ENCODE measurements at regions not wholly inside any gene's neighbourhood (a gene's known extent, or its start where the extent isn't known, plus 50 kb on each side); places are given as distances from the start of the nearest gene placed in this dataset.

DNA sequence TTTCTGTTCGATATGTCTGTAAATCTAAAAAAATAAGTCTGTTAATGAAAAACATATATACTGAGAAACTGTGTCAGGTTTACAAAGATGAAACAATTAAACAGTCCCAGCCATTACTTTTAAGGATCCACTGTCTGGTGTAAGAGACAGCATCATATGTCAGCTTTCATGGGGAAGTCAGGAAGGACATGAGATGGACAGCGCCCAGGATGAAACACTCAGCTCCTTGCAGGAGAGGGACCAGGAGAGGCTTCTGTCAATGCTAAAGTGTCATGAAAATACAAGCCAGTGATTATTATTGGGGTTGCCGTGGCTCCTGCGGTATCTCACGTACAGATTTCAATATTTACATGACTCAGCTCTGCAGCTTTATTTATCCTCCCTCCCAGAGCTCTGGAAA, 1524.6 kb downstream of the TBC1D22A start:
- no peaks in the 10 kb centered on the region for H3K4me1 ChIP-seq (ENCODE audit: insufficient read depth, low read length)
- H3K4me3 ChIP-seq (ENCODE audit: low read depth in 1 of 2, low read length in 2 of 2), result no peak overlapping the region
- H3K9me3 ChIP-seq (ENCODE audit: low read length), result no peaks in the 10 kb centered on the region
- no peaks in the 10 kb centered on the region for H3K27me3 ChIP-seq (ENCODE audit: control insufficient read depth in 1 of 2, insufficient read depth in 2 of 2, low read length in 2 of 2)
- no peak overlapping the region for H3K9ac ChIP-seq (ENCODE audit: low read length)
- H3K36me3 ChIP-seq (ENCODE audit: insufficient read depth, low read length), result no peaks in the 10 kb centered on the region
- H3K27ac ChIP-seq (ENCODE audit: low read depth, low read length), result no peak overlapping the region

DNA sequence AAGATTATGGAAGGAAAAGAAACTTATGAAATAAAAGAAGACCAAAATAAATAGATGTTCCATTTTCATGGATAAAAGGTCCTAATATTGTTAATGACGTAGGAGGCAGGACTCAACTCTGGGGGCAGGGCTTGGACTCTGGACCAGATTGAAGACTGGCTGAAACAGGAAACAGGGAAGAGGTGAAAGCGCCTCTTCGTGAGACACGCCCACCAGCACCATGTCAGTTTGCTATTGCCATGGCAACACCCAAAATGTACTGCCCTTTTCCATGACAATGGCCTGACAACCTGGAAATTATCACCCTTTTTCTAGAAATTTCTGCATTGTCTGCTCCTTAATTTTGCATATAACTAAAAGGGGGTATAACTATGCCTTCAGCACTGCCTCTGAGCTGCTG, 1522.2 kb downstream of the TBC1D22A start:
- no peaks in the 10 kb centered on the region for H3K27me3 ChIP-seq (ENCODE audit: control insufficient read depth in 1 of 2, insufficient read depth in 2 of 2, low read length in 2 of 2)
- H3K27ac ChIP-seq (ENCODE audit: low read depth, low read length), result no peak overlapping the region
- no peak overlapping the region for H3K9ac ChIP-seq (ENCODE audit: low read length)
- no peaks in the 10 kb centered on the region for H3K36me3 ChIP-seq (ENCODE audit: insufficient read depth, low read length)
- H3K4me3 ChIP-seq (ENCODE audit: low read depth in 1 of 2, low read length in 2 of 2), result no peak overlapping the region
- no peaks in the 10 kb centered on the region for H3K9me3 ChIP-seq (ENCODE audit: low read length)
- H3K4me1 ChIP-seq (ENCODE audit: insufficient read depth, low read length), result no peaks in the 10 kb centered on the region

DNA sequence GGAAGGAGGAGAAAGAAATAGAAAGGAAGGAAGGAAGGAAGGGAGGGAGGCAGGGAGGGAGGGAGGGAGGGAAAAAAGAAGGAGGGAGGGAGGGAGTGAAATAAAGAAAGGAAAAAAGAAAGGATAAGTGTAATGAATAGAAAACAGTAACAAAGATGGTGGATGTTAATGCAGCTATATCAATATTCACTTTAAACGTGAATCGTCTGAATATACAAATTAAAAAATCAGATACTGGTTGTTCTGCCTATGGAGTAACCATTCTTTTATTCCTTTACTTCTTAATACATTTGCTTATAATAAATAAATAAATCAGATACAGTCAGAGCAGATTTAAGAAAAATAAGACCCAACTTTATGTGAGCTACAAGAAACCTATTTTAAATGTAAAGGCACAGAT, 1520.4 kb downstream of the TBC1D22A start:
- Histone ChIP-seq H3K9ac (ENCODE audit: low read length) (no peak overlapping the region), H3K27me3 (ENCODE audit: control insufficient read depth in 1 of 2, insufficient read depth in 2 of 2, low read length in 2 of 2) (no peaks in the 10 kb centered on the region), H3K27ac (ENCODE audit: low read depth, low read length) (no peak overlapping the region), H3K4me1 (ENCODE audit: insufficient read depth, low read length) (peaks cover 6% of the 10 kb centered on the region), H3K36me3 (ENCODE audit: insufficient read depth, low read length) (no peaks in the 10 kb centered on the region), H3K4me3 (ENCODE audit: low read depth in 1 of 2, low read length in 2 of 2) (no peak overlapping the region), H3K9me3 (ENCODE audit: low read length) (no peaks in the 10 kb centered on the region)

DNA sequence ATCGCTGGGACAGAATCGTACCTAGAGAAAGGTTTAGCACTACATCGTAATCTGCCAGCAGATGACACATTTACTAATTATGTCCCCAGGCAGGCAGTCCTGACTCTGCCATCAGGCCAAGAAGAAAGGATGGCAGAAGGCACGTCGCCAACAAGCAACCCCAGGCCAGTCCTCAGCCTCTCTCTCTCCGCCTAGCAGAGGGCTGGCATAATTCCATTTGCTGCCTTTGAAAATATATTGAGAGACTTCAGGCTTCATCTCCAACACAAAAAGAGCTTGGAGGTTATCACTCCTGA, 1517.0 kb downstream of the TBC1D22A start:
- H3K27ac ChIP-seq (ENCODE audit: low read depth, low read length), result no peak overlapping the region
- peaks cover 11% of the 10 kb centered on the region for H3K4me1 ChIP-seq (ENCODE audit: insufficient read depth, low read length)
- H3K36me3 ChIP-seq (ENCODE audit: insufficient read depth, low read length), result no peaks in the 10 kb centered on the region
- H3K9me3 ChIP-seq (ENCODE audit: low read length), result no peaks in the 10 kb centered on the region
- no peak overlapping the region for H3K9ac ChIP-seq (ENCODE audit: low read length)
- no peaks in the 10 kb centered on the region for H3K27me3 ChIP-seq (ENCODE audit: control insufficient read depth in 1 of 2, insufficient read depth in 2 of 2, low read length in 2 of 2)
- no peak overlapping the region for H3K4me3 ChIP-seq (ENCODE audit: low read depth in 1 of 2, low read length in 2 of 2)

- Histone ChIP-seq H3K4me1 (ENCODE audit: insufficient read depth, low read length) (peaks cover 11% of the 10 kb centered on the region), H3K27me3 (ENCODE audit: control insufficient read depth in 1 of 2, insufficient read depth in 2 of 2, low read length in 2 of 2) (no peaks in the 10 kb centered on the region), H3K27ac (ENCODE audit: low read depth, low read length) (no peak overlapping the region), H3K9me3 (ENCODE audit: low read length) (no peaks in the 10 kb centered on the region), H3K4me3 (ENCODE audit: low read depth in 1 of 2, low read length in 2 of 2) (no peak overlapping the region), H3K9ac (ENCODE audit: low read length) (no peak overlapping the region), H3K36me3 (ENCODE audit: insufficient read depth, low read length) (no peaks in the 10 kb centered on the region)
Observed at GRCh38 chr22:48278620-48279460, 1516.4 kb downstream of the TBC1D22A start.

GRCh38 chr22:48277868-48278581, 1515.6 kb downstream of the TBC1D22A start:
- Histone ChIP-seq H3K9ac (ENCODE audit: low read length) (no peak overlapping the region), H3K9me3 (ENCODE audit: low read length) (no peaks in the 10 kb centered on the region), H3K27me3 (ENCODE audit: control insufficient read depth in 1 of 2, insufficient read depth in 2 of 2, low read length in 2 of 2) (no peaks in the 10 kb centered on the region), H3K36me3 (ENCODE audit: insufficient read depth, low read length) (no peaks in the 10 kb centered on the region), H3K4me3 (ENCODE audit: low read depth in 1 of 2, low read length in 2 of 2) (no peak overlapping the region), H3K27ac (ENCODE audit: low read depth, low read length) (no peak overlapping the region), H3K4me1 (ENCODE audit: insufficient read depth, low read length) (peaks cover 11% of the 10 kb centered on the region)

DNA sequence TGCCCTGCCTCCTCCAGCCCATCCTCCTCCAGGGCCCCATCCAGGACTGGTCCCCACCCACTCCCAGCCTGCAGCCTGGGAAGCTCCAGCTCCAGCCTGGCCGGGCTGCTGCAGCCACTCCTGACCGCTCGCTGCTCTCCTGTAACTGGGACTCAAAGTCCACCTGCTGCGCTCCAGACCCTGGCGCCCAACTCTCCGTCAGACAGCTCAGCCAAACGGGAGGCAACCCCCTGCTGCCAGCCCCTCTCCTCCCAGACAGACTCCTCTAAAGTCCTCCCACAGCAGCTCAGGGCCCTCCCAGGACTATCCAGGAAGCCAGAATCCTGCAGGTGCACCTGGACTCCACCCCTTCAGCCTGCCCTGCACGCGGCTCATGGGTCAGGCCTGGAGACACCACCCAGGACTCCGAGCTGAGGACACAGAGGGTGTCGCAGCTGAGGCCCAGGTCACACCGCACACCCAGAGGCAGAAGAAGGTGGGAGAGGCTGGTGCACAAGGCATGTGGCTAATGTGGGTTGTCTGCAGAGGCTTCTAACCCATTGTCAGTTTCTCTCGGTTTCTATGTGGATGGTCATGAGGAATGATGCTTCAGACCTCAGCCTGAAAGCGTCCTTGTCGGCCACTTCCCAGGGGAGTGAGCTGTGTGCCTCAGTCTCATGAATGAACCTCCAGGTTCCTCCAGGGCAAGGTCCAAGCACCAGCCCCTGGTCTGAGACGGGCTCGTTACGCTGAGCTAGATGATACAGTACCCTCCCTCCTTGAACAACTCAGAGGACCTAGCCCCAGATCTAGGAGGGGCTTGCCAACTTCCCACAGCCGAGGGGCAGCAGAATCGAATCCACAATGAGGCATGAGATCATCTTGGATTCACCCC, 1514.8 kb downstream of the TBC1D22A start:
- Histone ChIP-seq H3K27me3 (ENCODE audit: control insufficient read depth in 1 of 2, insufficient read depth in 2 of 2, low read length in 2 of 2) (no peaks in the 10 kb centered on the region), H3K4me1 (ENCODE audit: insufficient read depth, low read length) (peaks cover 11% of the 10 kb centered on the region), H3K4me3 (ENCODE audit: low read depth in 1 of 2, low read length in 2 of 2) (no peak overlapping the region), H3K9ac (ENCODE audit: low read length) (no peak overlapping the region), H3K9me3 (ENCODE audit: low read length) (no peaks in the 10 kb centered on the region), H3K27ac (ENCODE audit: low read depth, low read length) (no peak overlapping the region), H3K36me3 (ENCODE audit: insufficient read depth, low read length) (no peaks in the 10 kb centered on the region)

GRCh38 chr22:48275412-48275811, 1513.0 kb downstream of the TBC1D22A start:
- Histone ChIP-seq H3K4me3 (ENCODE audit: low read depth in 1 of 2, low read length in 2 of 2) (no peak overlapping the region), H3K27me3 (ENCODE audit: control insufficient read depth in 1 of 2, insufficient read depth in 2 of 2, low read length in 2 of 2) (no peaks in the 10 kb centered on the region), H3K4me1 (ENCODE audit: insufficient read depth, low read length) (peaks cover 11% of the 10 kb centered on the region), H3K9me3 (ENCODE audit: low read length) (no peaks in the 10 kb centered on the region), H3K9ac (ENCODE audit: low read length) (no peak overlapping the region), H3K36me3 (ENCODE audit: insufficient read depth, low read length) (no peaks in the 10 kb centered on the region), H3K27ac (ENCODE audit: low read depth, low read length) (no peak overlapping the region)

GRCh38 chr22:48270731-48271130, 1508.3 kb downstream of the TBC1D22A start:
- H3K27me3 ChIP-seq (ENCODE audit: control insufficient read depth in 1 of 2, insufficient read depth in 2 of 2, low read length in 2 of 2), result no peaks in the 10 kb centered on the region
- no peaks in the 10 kb centered on the region for H3K4me1 ChIP-seq (ENCODE audit: insufficient read depth, low read length)
- no peak overlapping the region for H3K27ac ChIP-seq (ENCODE audit: low read depth, low read length)
- H3K9ac ChIP-seq (ENCODE audit: low read length), result no peak overlapping the region
- no peaks in the 10 kb centered on the region for H3K9me3 ChIP-seq (ENCODE audit: low read length)
- H3K4me3 ChIP-seq (ENCODE audit: low read depth in 1 of 2, low read length in 2 of 2), result no peak overlapping the region
- H3K36me3 ChIP-seq (ENCODE audit: insufficient read depth, low read length), result no peaks in the 10 kb centered on the region

GRCh38 chr22:48268771-48269552, 1506.5 kb downstream of the TBC1D22A start:
- H3K9me3 ChIP-seq (ENCODE audit: low read length), result no peaks in the 10 kb centered on the region
- H3K27me3 ChIP-seq (ENCODE audit: control insufficient read depth in 1 of 2, insufficient read depth in 2 of 2, low read length in 2 of 2), result no peaks in the 10 kb centered on the region
- no peaks in the 10 kb centered on the region for H3K4me1 ChIP-seq (ENCODE audit: insufficient read depth, low read length)
- H3K4me3 ChIP-seq (ENCODE audit: low read depth in 1 of 2, low read length in 2 of 2), result no peak overlapping the region
- H3K27ac ChIP-seq (ENCODE audit: low read depth, low read length), result no peak overlapping the region
- H3K9ac ChIP-seq (ENCODE audit: low read length), result no peak overlapping the region
- H3K36me3 ChIP-seq (ENCODE audit: insufficient read depth, low read length), result no peaks in the 10 kb centered on the region

DNA sequence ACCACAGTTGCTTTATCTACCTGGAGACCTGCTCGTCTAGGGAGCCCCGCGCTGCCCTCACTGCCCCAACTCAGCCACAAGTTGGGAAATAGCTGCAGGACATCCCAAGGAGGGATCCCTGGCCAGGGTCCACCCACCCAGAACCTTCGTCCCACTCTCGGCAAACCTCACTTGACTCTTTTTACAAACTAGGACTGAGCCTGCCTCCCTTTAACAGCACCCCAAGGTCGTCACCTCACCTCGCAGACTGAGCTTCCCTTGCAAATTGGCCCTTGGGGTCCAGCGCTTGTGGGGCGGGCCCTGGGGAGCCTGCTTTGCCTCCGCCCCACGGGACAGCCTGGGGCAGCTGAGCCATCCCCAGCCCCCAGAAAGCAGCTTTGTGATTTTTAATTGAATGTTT, 1505.8 kb downstream of the TBC1D22A start:
- Histone ChIP-seq H3K36me3 (ENCODE audit: insufficient read depth, low read length) (no peaks in the 10 kb centered on the region), H3K4me1 (ENCODE audit: insufficient read depth, low read length) (no peaks in the 10 kb centered on the region), H3K4me3 (ENCODE audit: low read depth in 1 of 2, low read length in 2 of 2) (no peak overlapping the region), H3K27ac (ENCODE audit: low read depth, low read length) (no peak overlapping the region), H3K9ac (ENCODE audit: low read length) (no peak overlapping the region), H3K9me3 (ENCODE audit: low read length) (no peaks in the 10 kb centered on the region), H3K27me3 (ENCODE audit: control insufficient read depth in 1 of 2, insufficient read depth in 2 of 2, low read length in 2 of 2) (no peaks in the 10 kb centered on the region)
